Stomach (tissue), 8 donors: ENCODE measurements at regions not wholly inside any gene's neighbourhood (a gene's known extent, or its start where the extent isn't known, plus 50 kb on each side); places are given as distances from the start of the nearest gene placed in this dataset.

Experiments used
- DNase-seq, 2 donors: peaks; one replicate each; pipeline versions ENCODE4 v3.0.0 to v3.0.0-alpha.2; 2013 to 2019
- H3K27ac ChIP-seq, 5 donors: fragments of 200-600 bp in 4 of 5; sonication (generic) in 4 of 5; one replicate each; pipeline ENCODE4 v1.5.1; 2013 to 2019; ENCODE audit warnings: mild to moderate bottlenecking in 1 of 5, moderate library complexity in 1 of 5
- H3K27me3 ChIP-seq, 3 donors: fragments of 200-600 bp; sonication (generic); one replicate each; pipeline ENCODE4 v1.5.1; 2017 to 2019; ENCODE audit warnings: mixed run types in 1 of 3
- H3K36me3 ChIP-seq, 4 donors: fragments of 200-600 bp; sonication (generic); 1 replicate in 3 of 4; 2 replicates in 1 of 4; pipeline ENCODE4 v1.5.1; 2016 to 2019
- H3K4me1 ChIP-seq, 4 donors: fragments of 200-600 bp; sonication (generic); one replicate each; pipeline ENCODE4 v1.5.1; 2016 to 2019
- H3K4me3 ChIP-seq, 4 donors: fragments of 200-600 bp; sonication (generic) in 3 of 4; one replicate each; pipeline ENCODE4 v1.5.1; 2016 to 2019; ENCODE audit warnings: mild to moderate bottlenecking in 1 of 4
- H3K9me3 ChIP-seq, 4 donors: fragments of 200-600 bp; sonication (generic); one replicate each; pipeline ENCODE4 v1.5.1; 2016 to 2019
- CTCF ChIP-seq, 7 experiments: fragments of 450-650 bp in 4 of 7; fragments of 200-600 bp in 3 of 7; sonication (generic) in 3 of 7; IDR thresholded peaks; one replicate each; pipeline ENCODE4 v1.5.1; 2016 to 2019; ENCODE audit warnings: antibody characterized with exemption in 7 of 7, control low read depth in 2 of 7, mild to moderate bottlenecking in 1 of 7
- EP300 ChIP-seq: sonication (generic); formaldehyde crosslinking; IDR thresholded peaks from one replicate; pipeline ENCODE4 v1.6.1; 2017; ENCODE audit warnings: antibody characterized with exemption
- POLR2A ChIP-seq, 4 donors: fragments of 450-650 bp; IDR thresholded peaks; one replicate each; pipeline ENCODE4 v1.6.1; 2016; ENCODE audit warnings: antibody characterized with exemption in 4 of 4, control low read depth in 2 of 4, mild to moderate bottlenecking in 1 of 4, moderate library complexity in 1 of 4
- POLR2AphosphoS5 ChIP-seq, 3 donors: sonication (generic); formaldehyde crosslinking; IDR thresholded peaks; one replicate each; pipeline ENCODE4 v1.6.1; 2016; ENCODE audit warnings: antibody characterized with exemption in 3 of 3
- WGBS, 5 donors: extraction: QIAGEN DNeasy Blood & Tissue Kit in 3 of 5; methylation state at CpG; one replicate each; pipeline versions ENCODE4 v1.1.5 to v1.1.7; 2013 to 2018; 5-methylcytosine and 5-hydroxymethylcytosine counted together
- intact Hi-C: fragments of 100-400 bp; cut with DNase I; formaldehyde crosslinking; loops from one replicate; pipeline ENCODE4 v1.15.1; 2023; ENCODE audit warnings: low total_unique reads
- donor health status: healthy with polysubstance abuse.
- donor health status: Bipolar disorder and iron deficiency.
- donor health status: healthy.

DNA sequence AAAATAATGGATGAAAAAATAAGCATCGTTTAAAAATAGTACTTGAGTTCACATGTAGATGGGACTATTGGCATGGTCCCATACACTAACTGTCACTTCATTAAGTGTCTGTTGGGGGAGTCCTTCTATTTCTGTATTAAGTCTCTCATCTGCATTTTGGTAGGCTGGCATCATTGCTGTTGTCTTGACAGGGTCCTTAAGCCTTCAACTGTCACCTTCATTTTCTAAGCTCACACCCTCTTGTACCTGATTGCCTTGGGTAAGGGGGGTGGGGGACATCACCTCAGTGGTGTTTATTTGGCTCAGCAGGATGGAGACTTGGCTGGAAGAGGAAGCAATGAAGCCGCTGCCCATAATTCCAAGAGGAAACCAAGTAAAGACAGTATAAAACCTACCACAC, 202.0 kb upstream of the VEPH1 start:
- Histone ChIP-seq H3K27ac (no peak overlapping the region), H3K27me3 (no peaks in the 10 kb centered on the region), H3K4me3 (no peak overlapping the region), H3K36me3 (no peaks in the 10 kb centered on the region), H3K4me1 (no peaks in the 10 kb centered on the region), H3K9me3 (no peaks in the 10 kb centered on the region)
- no peak for DNase-seq
- WGBS, 5 donors: 50 to 73% (median 63%) methylated on average over 2 of the region's 2 CpGs
- intact Hi-C loops: no loop called here
- TF ChIP-seq POLR2A (IDR thresholded peaks at IDR 0.05) (no peak), CTCF (IDR thresholded peaks at IDR 0.05) (no peak)

DNA sequence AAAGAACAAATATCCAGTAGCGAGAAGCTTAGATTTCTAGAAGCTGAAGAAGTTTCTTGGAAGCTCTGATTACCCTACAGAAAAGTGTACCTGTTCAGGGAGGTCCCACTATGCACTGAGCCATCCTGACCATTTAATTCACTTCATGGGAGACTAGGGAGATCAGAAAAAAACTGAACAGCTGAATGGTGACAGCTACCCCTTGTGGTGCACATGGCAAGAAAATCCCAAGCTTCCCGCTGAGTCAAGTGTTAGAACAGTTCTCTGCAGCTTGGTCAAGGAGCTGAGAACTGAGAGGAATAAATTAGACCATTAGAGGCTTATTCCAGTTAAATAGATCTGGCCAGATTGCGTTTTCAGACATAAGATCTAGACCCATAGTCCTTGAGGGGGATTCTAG, 197.2 kb upstream of the VEPH1 start:
- no peaks in the 10 kb centered on the region for H3K9me3 ChIP-seq
- WGBS, 5 donors: 67 to 83% (median 77%) methylated on average over 3 of the region's 3 CpGs

GRCh38 chr3:157695586-157695985, 192.4 kb upstream of the VEPH1 start:
- Histone ChIP-seq H3K4me1 (no peaks in the 10 kb centered on the region), H3K36me3 (no peaks in the 10 kb centered on the region), H3K27me3 (no peaks in the 10 kb centered on the region), H3K9me3 (peaks cover 0 to 3% (median 0%) of the 10 kb centered on the region in 4 donors), H3K4me3 (no peak overlapping the region), H3K27ac (no peak overlapping the region)
- no peak for DNase-seq
- intact Hi-C loops: no loop called here
- no peak for TF ChIP-seq POLR2A (IDR thresholded peaks at IDR 0.05)
- TF ChIP-seq CTCF (IDR thresholded peaks at IDR 0.05): no peak
- no peak for TF ChIP-seq POLR2AphosphoS5 (IDR thresholded peaks at IDR 0.05)
- TF ChIP-seq EP300: no peak

More for the DNA sequence above, 197.2 kb upstream of the VEPH1 start:
- no peaks in the 10 kb centered on the region for H3K27me3 ChIP-seq
- intact Hi-C loops: no loop called here
- no peak overlapping the region for H3K27ac ChIP-seq
- no peaks in the 10 kb centered on the region for H3K36me3 ChIP-seq
- H3K4me1 ChIP-seq: no peaks in the 10 kb centered on the region
- no peak overlapping the region for H3K4me3 ChIP-seq
- no peak for DNase-seq
- TF ChIP-seq EP300: no peak
- no peak for TF ChIP-seq POLR2A (IDR thresholded peaks at IDR 0.05)

GRCh38 chr3:157695103-157695502, 191.9 kb upstream of the VEPH1 start:
- TF ChIP-seq POLR2A (IDR thresholded peaks at IDR 0.05): no peak
- no peak for TF ChIP-seq POLR2AphosphoS5 (IDR thresholded peaks at IDR 0.05)
- no peak for TF ChIP-seq EP300
- TF ChIP-seq CTCF (IDR thresholded peaks at IDR 0.05): no peak
- 69 to 77% (median 71%) methylated on average over 2 of the region's 2 CpGs for WGBS, 5 donors
- H3K9me3 ChIP-seq: peaks cover 0 to 3% (median 0%) of the 10 kb centered on the region in 4 donors
- no peak overlapping the region for H3K27ac ChIP-seq
- no peak for DNase-seq
- intact Hi-C loops: no loop called here
- H3K4me3 ChIP-seq: no peak overlapping the region
- no peaks in the 10 kb centered on the region for H3K27me3 ChIP-seq
- H3K4me1 ChIP-seq: no peaks in the 10 kb centered on the region
- no peaks in the 10 kb centered on the region for H3K36me3 ChIP-seq

- H3K27me3 ChIP-seq: no peaks in the 10 kb centered on the region
- DNase-seq: no peak
- no peaks in the 10 kb centered on the region for H3K36me3 ChIP-seq
- no peak overlapping the region for H3K4me3 ChIP-seq
- TF ChIP-seq CTCF (IDR thresholded peaks at IDR 0.05) (no peak), EP300 (no peak), POLR2AphosphoS5 (IDR thresholded peaks at IDR 0.05) (no peak), POLR2A (IDR thresholded peaks at IDR 0.05) (no peak)
- H3K4me1 ChIP-seq: no peaks in the 10 kb centered on the region
- no peak overlapping the region for H3K27ac ChIP-seq
- intact Hi-C loops: no loop called here
- WGBS, 5 donors: 60 to 86% (median 71%) methylated on average over 1 of the region's 1 CpG
- peaks cover 0 to 3% (median 0%) of the 10 kb centered on the region in 4 donors for H3K9me3 ChIP-seq
Measured at GRCh38 chr3:157693762-157694161, 190.5 kb upstream of the VEPH1 start.
